Caco-2 (cell line): ENCODE measurements at regions not wholly inside any gene's neighbourhood (a gene's known extent, or its start where the extent isn't known, plus 50 kb on each side); places are given as distances from the start of the nearest gene placed in this dataset.

ENCODE experiments used
- BruUV-seq: library from RNA; stranded (reverse); fragments of 400-500 nt; replicated peaks from 2 replicates; lab custom pipeline; 2021; lab: Mats Ljungman, UMichigan
- CTCF ChIA-PET: fragments of 300-600 bp; sonication (Branson Sonifier 250); formaldehyde crosslinking; loops from one replicate; lab custom pipeline; 2022; ENCODE audit warnings: antibody characterized with exemption; lab: Charles Lee
- POLR2A ChIA-PET: fragments of 300-600 bp; sonication (Branson Sonifier 250); formaldehyde crosslinking; loops from one replicate; lab custom pipeline; 2022; ENCODE audit warnings: antibody characterized with exemption; lab: Charles Lee
- DNase-seq, 2 experiments: peaks; one replicate each; pipeline versions ENCODE4 v3.0.0 to v3.0.0-alpha.2; 2020 to 2022
- H3K27me3 ChIP-seq: replicated peaks from 2 replicates; pipeline ENCODE4 v1.6.0; 2011; ENCODE audit warnings: low read length; ENCODE audit not compliant: control insufficient read depth, insufficient read depth
- H3K36me3 ChIP-seq: 2 replicates; pipeline ENCODE4 v1.5.1; 2011; ENCODE audit warnings: low read length; ENCODE audit not compliant: control insufficient read depth, insufficient read depth
- H3K4me1 ChIP-seq: fragments of 250-450 bp; sonication (Bioruptor Pico); 2 replicates; pipeline ENCODE4 v1.5.1; 2020; ENCODE audit warnings: mild to moderate bottlenecking
- H3K4me3 ChIP-seq: 2 replicates; pipeline ENCODE4 v1.5.1; 2011; ENCODE audit warnings: low read depth, mild to moderate bottlenecking, control low read depth, low read length
- H3K9me3 ChIP-seq: fragments of 250-450 bp; sonication (Bioruptor Pico); 2 replicates; pipeline ENCODE4 v1.5.1; 2020; ENCODE audit warnings: mild to moderate bottlenecking, moderate library complexity
- H3K27ac Mint-ChIP-seq: one replicate; pipeline ENCODE4 v1.8.0; 2022; ENCODE audit warnings: mixed read lengths; ENCODE audit not compliant: unreplicated experiment
- H3K27me3 Mint-ChIP-seq: one replicate; pipeline ENCODE4 v1.8.0; 2022; ENCODE audit warnings: mixed read lengths; ENCODE audit not compliant: insufficient read depth, unreplicated experiment
- H3K36me3 Mint-ChIP-seq: one replicate; pipeline ENCODE4 v1.8.0; 2022; ENCODE audit warnings: mild to moderate bottlenecking, mixed read lengths; ENCODE audit not compliant: insufficient read depth, unreplicated experiment
- H3K4me1 Mint-ChIP-seq: one replicate; pipeline ENCODE4 v1.8.0; 2022; ENCODE audit warnings: low read depth, mixed read lengths; ENCODE audit not compliant: unreplicated experiment
- H3K4me3 Mint-ChIP-seq: one replicate; pipeline ENCODE4 v1.8.0; 2022; ENCODE audit warnings: mild to moderate bottlenecking, moderate library complexity, mixed read lengths; ENCODE audit not compliant: unreplicated experiment
- H3K9me3 Mint-ChIP-seq: one replicate; pipeline ENCODE4 v1.8.0; 2022; ENCODE audit warnings: mixed read lengths; ENCODE audit not compliant: unreplicated experiment
- CTCF ChIP-seq, 2 experiments: fragments of 200-600 bp in 1 of 2; IDR thresholded peaks; 1 replicate in 1 of 2; 2 replicates in 1 of 2; pipeline versions ENCODE4 v1.5.1 to v1.8.0; 2011 to 2022; ENCODE audit warnings: antibody characterized with exemption in 1 of 2, control low read depth in 1 of 2, inconsistent platforms in 1 of 2, low read depth in 1 of 2, low read length in 1 of 2, mild to moderate bottlenecking in 1 of 2, moderate library complexity in 1 of 2; ENCODE audit not compliant: insufficient read depth in 1 of 2, severe bottlenecking in 1 of 2, unreplicated experiment in 1 of 2
- intact Hi-C: fragments of 100-400 bp; cut with micrococcal nuclease; formaldehyde crosslinking; loops from one replicate; pipeline ENCODE4 v1.10.0; 2022; ENCODE audit not compliant: unreplicated experiment

- no peaks in the 10 kb centered on the region for H3K9me3 Mint-ChIP-seq
- Histone ChIP-seq H3K27me3 (no peaks in the 10 kb centered on the region; the same call in 1 of the 2 replicates), H3K36me3 (no peaks in the 10 kb centered on the region), H3K9me3 (no peaks in the 10 kb centered on the region), H3K4me1 (no peaks in the 10 kb centered on the region; the same call in 1 of the 2 replicates), H3K4me3 (no peak overlapping the region)
- ChIA-PET POLR2A (no interaction called here), CTCF (no interaction called here)
- no peak overlapping the region for H3K4me3 Mint-ChIP-seq
- H3K4me1 Mint-ChIP-seq = no peaks in the 10 kb centered on the region
- TF ChIP-seq CTCF (IDR thresholded peaks at IDR 0.05; ENCODE audit: insufficient read depth in 1 of 2, low read depth in 1 of 2, low read length in 1 of 2, severe bottlenecking in 1 of 2, unreplicated experiment in 1 of 2) = no peak
- H3K27ac Mint-ChIP-seq = no peak overlapping the region
- intact Hi-C loops = no loop called here
- H3K36me3 Mint-ChIP-seq = no peaks in the 10 kb centered on the region
- H3K27me3 Mint-ChIP-seq = peaks cover 4% of the 10 kb centered on the region
- no peak for DNase-seq
- BruUV-seq = no TSS peak
These were observed 327.8 kb downstream of the TMEM167A start for GRCh38 chr5:82749461-82749820.

- Mint-ChIP-seq H3K4me1 (no peaks in the 10 kb centered on the region), H3K27ac (no peak overlapping the region), H3K27me3 (peaks cover 4% of the 10 kb centered on the region), H3K4me3 (no peak overlapping the region), H3K9me3 (no peaks in the 10 kb centered on the region), H3K36me3 (no peaks in the 10 kb centered on the region)
- H3K4me3 ChIP-seq = no peak overlapping the region
- DNase-seq = no peak
- H3K36me3 ChIP-seq = no peaks in the 10 kb centered on the region; the same call in 1 of the 2 replicates
- H3K27me3 ChIP-seq = no peaks in the 10 kb centered on the region; the same call in 1 of the 2 replicates
- no peaks in the 10 kb centered on the region for H3K4me1 ChIP-seq
- intact Hi-C loops = no loop called here
- CTCF ChIA-PET = no interaction called here
- no TSS peak for BruUV-seq
- POLR2A ChIA-PET = no interaction called here
- no peak for TF ChIP-seq CTCF (IDR thresholded peaks at IDR 0.05; ENCODE audit: insufficient read depth in 1 of 2, low read depth in 1 of 2, low read length in 1 of 2, severe bottlenecking in 1 of 2, unreplicated experiment in 1 of 2)
- H3K9me3 ChIP-seq = no peaks in the 10 kb centered on the region
These were observed 328.3 kb downstream of the TMEM167A start for GRCh38 chr5:82748688-82749460.

GRCh38 chr5:82747986-82748385, 329.2 kb downstream of the TMEM167A start:
- Mint-ChIP-seq H3K4me3 (no peak overlapping the region), H3K4me1 (no peaks in the 10 kb centered on the region), H3K9me3 (no peaks in the 10 kb centered on the region), H3K36me3 (no peaks in the 10 kb centered on the region), H3K27ac (no peak overlapping the region), H3K27me3 (peaks cover 4% of the 10 kb centered on the region)
- Histone ChIP-seq H3K36me3 (no peaks in the 10 kb centered on the region; the same call in 1 of the 2 replicates), H3K27me3 (no peaks in the 10 kb centered on the region; the same call in 1 of the 2 replicates), H3K4me1 (no peaks in the 10 kb centered on the region), H3K4me3 (no peak overlapping the region), H3K9me3 (no peaks in the 10 kb centered on the region)
- ChIA-PET CTCF (no interaction called here), POLR2A (no interaction called here)
- BruUV-seq = no TSS peak
- intact Hi-C loops = no loop called here
- no peak for TF ChIP-seq CTCF (IDR thresholded peaks at IDR 0.05; ENCODE audit: insufficient read depth in 1 of 2, low read depth in 1 of 2, low read length in 1 of 2, severe bottlenecking in 1 of 2, unreplicated experiment in 1 of 2)
- no peak for DNase-seq
